ENCODE measurements at regions not wholly inside any gene's neighbourhood (a gene's known extent, or its start where the extent isn't known, plus 50 kb on each side); places are given as distances from the start of the nearest gene placed in this dataset.

- TF ChIP-seq MAX (IDR thresholded peaks at IDR 0.05; ENCODE audit: low read depth, low read length) (no peak), POLR2A (IDR thresholded peaks at IDR 0.05; ENCODE audit: extremely low read depth, insufficient read length) (no peak), MYC (IDR thresholded peaks at IDR 0.05; ENCODE audit: low read depth, low read length) (no peak)
- TF ChIP-seq, protein P1, sequence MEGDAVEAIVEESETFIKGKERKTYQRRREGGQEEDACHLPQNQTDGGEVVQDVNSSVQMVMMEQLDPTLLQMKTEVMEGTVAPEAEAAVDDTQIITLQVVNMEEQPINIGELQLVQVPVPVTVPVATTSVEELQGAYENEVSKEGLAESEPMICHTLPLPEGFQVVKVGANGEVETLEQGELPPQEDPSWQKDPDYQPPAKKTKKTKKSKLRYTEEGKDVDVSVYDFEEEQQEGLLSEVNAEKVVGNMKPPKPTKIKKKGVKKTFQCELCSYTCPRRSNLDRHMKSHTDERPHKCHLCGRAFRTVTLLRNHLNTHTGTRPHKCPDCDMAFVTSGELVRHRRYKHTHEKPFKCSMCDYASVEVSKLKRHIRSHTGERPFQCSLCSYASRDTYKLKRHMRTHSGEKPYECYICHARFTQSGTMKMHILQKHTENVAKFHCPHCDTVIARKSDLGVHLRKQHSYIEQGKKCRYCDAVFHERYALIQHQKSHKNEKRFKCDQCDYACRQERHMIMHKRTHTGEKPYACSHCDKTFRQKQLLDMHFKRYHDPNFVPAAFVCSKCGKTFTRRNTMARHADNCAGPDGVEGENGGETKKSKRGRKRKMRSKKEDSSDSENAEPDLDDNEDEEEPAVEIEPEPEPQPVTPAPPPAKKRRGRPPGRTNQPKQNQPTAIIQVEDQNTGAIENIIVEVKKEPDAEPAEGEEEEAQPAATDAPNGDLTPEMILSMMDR (IDR thresholded peaks at IDR 0.05; ENCODE audit: low read depth, low read length) = no peak
- DNase-seq (ENCODE audit: low read depth) = no peak
- no peak overlapping the region for H3K4me3 ChIP-seq (ENCODE audit: low read depth, low read length)
These were observed 138.4 kb upstream of the KCNMB2 start for GRCh38 chr3:178397836-178398235.

GRCh38 chr3:178404961-178405360, 131.3 kb upstream of the KCNMB2 start:
- TF ChIP-seq, protein P1 (IDR thresholded peaks at IDR 0.05; ENCODE audit: low read depth, low read length) = no peak
- TF ChIP-seq POLR2A (IDR thresholded peaks at IDR 0.05; ENCODE audit: extremely low read depth, insufficient read length) (no peak), MAX (IDR thresholded peaks at IDR 0.05; ENCODE audit: low read depth, low read length) (no peak), MYC (IDR thresholded peaks at IDR 0.05; ENCODE audit: low read depth, low read length) (no peak)
- no peak for DNase-seq (ENCODE audit: low read depth)
- no peak overlapping the region for H3K4me3 ChIP-seq (ENCODE audit: low read depth, low read length)

- no peak for DNase-seq (ENCODE audit: low read depth)
- TF ChIP-seq MYC (IDR thresholded peaks at IDR 0.05; ENCODE audit: low read depth, low read length) (no peak), MAX (IDR thresholded peaks at IDR 0.05; ENCODE audit: low read depth, low read length) (no peak), POLR2A (IDR thresholded peaks at IDR 0.05; ENCODE audit: extremely low read depth, insufficient read length) (no peak)
- TF ChIP-seq, protein P1 (IDR thresholded peaks at IDR 0.05; ENCODE audit: low read depth, low read length) = no peak
These were observed 130.7 kb upstream of the KCNMB2 start for GRCh38 chr3:178405531-178405930.

DNA sequence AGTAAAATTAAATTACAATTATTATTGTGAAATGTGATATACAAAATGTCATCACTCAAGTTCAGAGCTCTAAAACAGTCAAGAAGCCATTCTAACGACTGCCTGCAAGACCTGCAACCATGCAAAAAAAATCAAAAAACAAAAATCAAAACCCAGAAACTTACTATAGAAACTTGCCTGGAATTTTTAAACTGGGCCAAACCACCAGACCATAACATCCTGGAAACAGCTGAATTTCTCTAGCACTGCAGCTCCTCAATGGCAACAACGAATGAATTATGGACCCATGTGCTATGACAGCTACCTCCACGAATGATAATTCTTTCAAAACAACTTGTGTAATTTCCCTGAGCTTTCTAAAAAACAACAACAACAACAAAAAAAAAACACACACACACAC, 130.0 kb upstream of the KCNMB2 start:
- no peak for DNase-seq (ENCODE audit: low read depth)
- H3K4me3 ChIP-seq (ENCODE audit: low read depth, low read length) = no peak overlapping the region
- TF ChIP-seq, protein P1 (IDR thresholded peaks at IDR 0.05; ENCODE audit: low read depth, low read length) = no peak
- TF ChIP-seq MAX (IDR thresholded peaks at IDR 0.05; ENCODE audit: low read depth, low read length) = no peak

More at GRCh38 chr3:178405531-178405930, 130.7 kb upstream of the KCNMB2 start:
- H3K4me3 ChIP-seq (ENCODE audit: low read depth, low read length) = no peak overlapping the region

DNA sequence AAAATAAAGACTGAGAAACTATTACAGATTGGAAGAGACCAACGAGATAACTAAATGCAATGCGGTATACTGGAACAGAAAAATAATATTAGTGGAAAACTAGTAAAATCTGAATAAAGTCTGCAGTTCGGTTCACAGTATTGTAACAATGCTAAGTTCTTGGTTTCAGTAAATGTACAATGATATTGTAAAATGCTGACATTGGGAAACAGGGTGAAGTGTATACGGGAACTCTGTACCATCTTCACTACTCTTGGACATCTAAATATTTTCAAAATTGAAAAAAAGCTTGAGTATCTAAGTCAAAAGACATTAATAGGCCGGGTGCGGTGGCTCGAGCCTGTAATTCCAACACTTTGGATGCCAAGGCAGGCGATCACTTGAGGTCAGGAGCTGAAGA, 120.9 kb upstream of the KCNMB2 start:
- H3K4me3 ChIP-seq (ENCODE audit: low read depth, low read length) = no peak overlapping the region
- DNase-seq (ENCODE audit: low read depth) = no peak
- no peak for TF ChIP-seq MYC (IDR thresholded peaks at IDR 0.05; ENCODE audit: low read depth, low read length)
- TF ChIP-seq, protein P1 (IDR thresholded peaks at IDR 0.05; ENCODE audit: low read depth, low read length) = no peak
- no peak for TF ChIP-seq MAX (IDR thresholded peaks at IDR 0.05; ENCODE audit: low read depth, low read length)
- TF ChIP-seq POLR2A (IDR thresholded peaks at IDR 0.05; ENCODE audit: extremely low read depth, insufficient read length) = no peak

DNA sequence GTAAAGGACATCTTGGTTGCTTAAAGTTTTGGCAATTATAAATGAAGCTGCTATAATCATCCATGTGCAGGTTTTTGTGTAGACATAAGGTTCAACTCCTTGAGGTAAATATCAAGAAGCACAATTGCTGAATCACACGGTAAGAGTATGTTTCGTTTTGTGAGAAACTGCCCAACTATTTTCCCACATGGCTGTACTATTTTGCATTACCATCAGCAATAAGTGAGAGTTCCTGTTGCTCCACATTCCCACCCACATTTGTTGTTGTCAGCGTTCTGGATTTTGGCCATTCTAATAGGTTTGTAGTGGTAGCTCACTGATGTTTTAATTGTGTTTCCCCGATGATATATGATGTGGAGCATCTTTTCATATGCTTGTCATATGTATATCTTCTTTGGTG, 118.5 kb upstream of the KCNMB2 start:
- H3K4me3 ChIP-seq (ENCODE audit: low read depth, low read length) = no peak overlapping the region
- DNase-seq (ENCODE audit: low read depth) = no peak
- TF ChIP-seq MYC (IDR thresholded peaks at IDR 0.05; ENCODE audit: low read depth, low read length) (no peak), POLR2A (IDR thresholded peaks at IDR 0.05; ENCODE audit: extremely low read depth, insufficient read length) (no peak), MAX (IDR thresholded peaks at IDR 0.05; ENCODE audit: low read depth, low read length) (no peak)
- TF ChIP-seq, protein P1 (IDR thresholded peaks at IDR 0.05; ENCODE audit: low read depth, low read length) = no peak
